ENCODE measurements at regions not wholly inside any gene's neighbourhood (a gene's known extent, or its start where the extent isn't known, plus 50 kb on each side); places are given as distances from the start of the nearest gene placed in this dataset.

DNA sequence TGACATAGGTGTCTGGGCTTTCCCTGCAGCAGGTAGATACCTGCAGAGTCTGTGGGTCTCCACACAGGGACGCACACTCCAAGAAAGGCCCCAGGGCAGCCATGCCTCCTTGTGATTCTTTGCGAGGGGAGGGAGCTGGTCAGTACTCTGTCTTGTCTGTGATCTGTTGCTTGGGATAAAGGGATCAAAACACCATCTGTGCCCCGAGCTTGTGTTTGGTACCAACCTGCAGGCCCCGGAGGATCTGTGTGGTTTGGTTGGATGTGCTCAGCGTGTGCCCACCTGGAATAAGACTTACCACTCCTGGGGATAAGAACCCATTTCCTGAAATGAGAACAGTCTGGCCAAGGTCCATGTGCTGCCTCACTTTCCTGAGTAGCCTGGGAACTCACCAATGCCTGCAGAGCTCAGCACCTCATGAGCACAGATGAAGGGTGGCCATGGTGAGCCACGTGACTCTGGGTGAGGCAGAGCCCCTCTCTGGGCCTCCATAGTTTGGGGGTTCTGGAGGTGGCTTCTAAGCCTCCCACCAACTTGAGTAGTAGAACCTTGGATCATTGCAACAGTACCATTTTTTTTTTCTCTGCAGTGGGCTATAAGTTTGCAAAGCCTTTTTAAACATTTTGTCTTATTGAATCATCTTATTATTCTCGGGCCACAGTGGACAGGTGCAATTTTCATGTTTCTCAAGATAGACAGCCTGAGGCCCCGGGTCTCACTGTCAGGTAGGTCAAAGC, 134.8 kb downstream of the DDX1 start:
- DNase-seq (ENCODE audit: low spot score) (no peak), ATAC-seq (ENCODE audit: insufficient number of reproducible peaks, low FRiP score, low read depth) (no peak)
- no peaks in the 10 kb centered on the region for H3K36me3 ChIP-seq
- TF ChIP-seq, protein P1, sequence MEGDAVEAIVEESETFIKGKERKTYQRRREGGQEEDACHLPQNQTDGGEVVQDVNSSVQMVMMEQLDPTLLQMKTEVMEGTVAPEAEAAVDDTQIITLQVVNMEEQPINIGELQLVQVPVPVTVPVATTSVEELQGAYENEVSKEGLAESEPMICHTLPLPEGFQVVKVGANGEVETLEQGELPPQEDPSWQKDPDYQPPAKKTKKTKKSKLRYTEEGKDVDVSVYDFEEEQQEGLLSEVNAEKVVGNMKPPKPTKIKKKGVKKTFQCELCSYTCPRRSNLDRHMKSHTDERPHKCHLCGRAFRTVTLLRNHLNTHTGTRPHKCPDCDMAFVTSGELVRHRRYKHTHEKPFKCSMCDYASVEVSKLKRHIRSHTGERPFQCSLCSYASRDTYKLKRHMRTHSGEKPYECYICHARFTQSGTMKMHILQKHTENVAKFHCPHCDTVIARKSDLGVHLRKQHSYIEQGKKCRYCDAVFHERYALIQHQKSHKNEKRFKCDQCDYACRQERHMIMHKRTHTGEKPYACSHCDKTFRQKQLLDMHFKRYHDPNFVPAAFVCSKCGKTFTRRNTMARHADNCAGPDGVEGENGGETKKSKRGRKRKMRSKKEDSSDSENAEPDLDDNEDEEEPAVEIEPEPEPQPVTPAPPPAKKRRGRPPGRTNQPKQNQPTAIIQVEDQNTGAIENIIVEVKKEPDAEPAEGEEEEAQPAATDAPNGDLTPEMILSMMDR (IDR thresholded peaks at IDR 0.05): no peak
- H3K4me1 ChIP-seq (ENCODE audit: control insufficient read depth in 1 of 2, low read depth in 2 of 2): peaks cover 13 to 16% of the 10 kb centered on the region in 2 donors
- no peaks in the 10 kb centered on the region for H3K9me3 ChIP-seq
- H3K4me3 ChIP-seq: no peak overlapping the region
- no peaks in the 10 kb centered on the region for H3K27me3 ChIP-seq (replicated peaks; ENCODE audit: insufficient read depth)
- H3K27ac ChIP-seq: no peak overlapping the region

GRCh38 chr2:15727396-15728244, 136.0 kb downstream of the DDX1 start:
- Histone ChIP-seq H3K36me3 (no peaks in the 10 kb centered on the region), H3K4me1 (ENCODE audit: control insufficient read depth in 1 of 2, low read depth in 2 of 2) (peaks cover 14 to 17% of the 10 kb centered on the region in 2 donors), H3K27ac (no peak overlapping the region), H3K4me3 (no peak overlapping the region), H3K27me3 (replicated peaks; ENCODE audit: insufficient read depth) (no peaks in the 10 kb centered on the region), H3K9me3 (no peaks in the 10 kb centered on the region)
- TF ChIP-seq, protein P1 (IDR thresholded peaks at IDR 0.05): no peak
- ATAC-seq (ENCODE audit: insufficient number of reproducible peaks, low FRiP score, low read depth) (no peak), DNase-seq (ENCODE audit: low spot score) (no peak)

DNA sequence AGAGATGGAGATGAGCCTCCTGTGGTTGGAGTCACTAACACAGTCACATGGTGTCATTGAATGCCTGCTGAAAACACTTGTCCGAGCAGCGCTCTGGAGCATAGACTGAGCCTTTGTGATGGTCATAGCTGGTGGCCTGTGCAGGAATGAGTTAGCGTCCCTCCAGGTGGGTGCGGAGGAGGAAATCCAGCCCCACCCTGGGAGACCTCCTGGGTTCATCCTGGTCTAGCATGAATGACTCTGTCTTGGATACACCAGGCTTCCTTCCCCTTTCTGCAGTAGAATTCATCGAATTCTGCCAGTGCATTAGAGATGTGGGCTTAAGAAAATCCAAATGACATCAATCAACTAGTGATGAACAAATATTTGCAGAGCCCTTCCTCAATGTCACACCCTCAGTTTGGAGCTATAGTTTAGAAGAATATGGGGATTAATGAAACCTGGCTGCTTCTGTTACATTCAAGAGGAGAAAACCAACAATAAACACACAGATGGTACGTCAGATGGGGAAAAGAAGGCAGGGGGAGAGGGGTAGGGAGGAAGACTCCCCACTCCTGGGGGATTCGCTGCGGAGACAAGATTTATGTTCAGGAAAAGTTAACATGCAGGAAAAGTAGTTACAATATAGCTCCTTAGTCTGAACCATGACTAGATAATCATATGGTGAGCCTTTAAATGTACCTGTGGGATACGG, 136.7 kb downstream of the DDX1 start:
- H3K36me3 ChIP-seq: no peaks in the 10 kb centered on the region
- H3K9me3 ChIP-seq: no peaks in the 10 kb centered on the region
- H3K27me3 ChIP-seq (replicated peaks; ENCODE audit: insufficient read depth): no peaks in the 10 kb centered on the region
- TF ChIP-seq, protein P1 (IDR thresholded peaks at IDR 0.05): no peak
- no peak overlapping the region for H3K4me3 ChIP-seq
- no peak for ATAC-seq (ENCODE audit: insufficient number of reproducible peaks, low FRiP score, low read depth)
- H3K4me1 ChIP-seq (ENCODE audit: control insufficient read depth in 1 of 2, low read depth in 2 of 2): peaks cover 16 to 21% of the 10 kb centered on the region in 2 donors
- no peak for DNase-seq (ENCODE audit: low spot score)
- H3K27ac ChIP-seq: no peak overlapping the region

- ATAC-seq (ENCODE audit: insufficient number of reproducible peaks, low FRiP score, low read depth) (no peak), DNase-seq (ENCODE audit: low spot score) (no peak)
- TF ChIP-seq, protein P1 (IDR thresholded peaks at IDR 0.05): no peak
- Histone ChIP-seq H3K27ac (no peak overlapping the region), H3K4me1 (ENCODE audit: control insufficient read depth in 1 of 2, low read depth in 2 of 2) (peaks cover 21 to 28% of the 10 kb centered on the region in 2 donors), H3K4me3 (no peak overlapping the region), H3K27me3 (replicated peaks; ENCODE audit: insufficient read depth) (no peaks in the 10 kb centered on the region), H3K36me3 (no peaks in the 10 kb centered on the region), H3K9me3 (no peaks in the 10 kb centered on the region)
These were observed 137.3 kb downstream of the DDX1 start for GRCh38 chr2:15729001-15729400.

Measured in thoracic aorta (tissue), 2 donors.